B cell (primary cell): ENCODE measurements at regions not wholly inside any gene's neighbourhood (a gene's known extent, or its start where the extent isn't known, plus 50 kb on each side); places are given as distances from the start of the nearest gene placed in this dataset.

ENCODE experiments used
- CTCF ChIP-seq: fragments of 200-600 bp; IDR thresholded peaks from one replicate; pipeline ENCODE4 v1.8.0; 2022; ENCODE audit warnings: antibody characterized with exemption, mild to moderate bottlenecking
- EZH2 ChIP-seq: IDR thresholded peaks from 2 replicates; pipeline ENCODE4 v1.6.1; 2012; ENCODE audit warnings: borderline replicate concordance, low read depth, mild to moderate bottlenecking, moderate library complexity, low read length; ENCODE audit not compliant: insufficient read depth, poor library complexity, severe bottlenecking

- TF ChIP-seq CTCF = no peak
- no peak for TF ChIP-seq EZH2
These were observed 394.1 kb downstream of the MATN1 start for GRCh38 chr1:30329263-30329753.
